ENCODE measurements at regions not wholly inside any gene's neighbourhood (a gene's known extent, or its start where the extent isn't known, plus 50 kb on each side); places are given as distances from the start of the nearest gene placed in this dataset.

DNA sequence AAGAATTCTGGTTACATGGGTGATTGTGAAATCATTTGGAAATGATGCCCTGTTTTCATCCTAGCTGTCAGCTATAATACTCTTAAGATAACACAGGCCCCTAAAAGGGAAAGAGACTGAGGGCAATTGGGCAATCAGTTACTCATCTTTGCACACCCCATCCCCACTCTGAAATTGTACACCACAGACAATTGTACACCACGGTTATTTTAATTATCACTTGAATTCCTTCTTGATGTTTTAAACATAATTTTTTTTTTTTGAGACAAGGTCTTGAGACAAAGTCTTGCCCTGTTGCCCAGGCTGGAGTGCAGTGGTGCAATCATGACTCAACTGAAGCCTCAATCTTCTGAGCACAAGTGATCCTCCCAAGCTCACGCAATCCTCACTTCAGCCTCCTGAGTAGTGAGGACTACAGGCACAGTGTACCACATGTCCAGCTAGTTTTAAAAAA, 862.4 kb upstream of the ACVR2A start:
- TF ChIP-seq ZNF274 (IDR thresholded peaks at IDR 0.05; ENCODE audit: low read depth, low read length) (no peak), POLR2AphosphoS5 (IDR thresholded peaks at IDR 0.05; ENCODE audit: low read depth, low read length) (no peak), RAD21 (IDR thresholded peaks at IDR 0.05; ENCODE audit: low read depth) (no peak), EZH2 (IDR thresholded peaks at IDR 0.05) (no peak)
- TF ChIP-seq, protein P1, sequence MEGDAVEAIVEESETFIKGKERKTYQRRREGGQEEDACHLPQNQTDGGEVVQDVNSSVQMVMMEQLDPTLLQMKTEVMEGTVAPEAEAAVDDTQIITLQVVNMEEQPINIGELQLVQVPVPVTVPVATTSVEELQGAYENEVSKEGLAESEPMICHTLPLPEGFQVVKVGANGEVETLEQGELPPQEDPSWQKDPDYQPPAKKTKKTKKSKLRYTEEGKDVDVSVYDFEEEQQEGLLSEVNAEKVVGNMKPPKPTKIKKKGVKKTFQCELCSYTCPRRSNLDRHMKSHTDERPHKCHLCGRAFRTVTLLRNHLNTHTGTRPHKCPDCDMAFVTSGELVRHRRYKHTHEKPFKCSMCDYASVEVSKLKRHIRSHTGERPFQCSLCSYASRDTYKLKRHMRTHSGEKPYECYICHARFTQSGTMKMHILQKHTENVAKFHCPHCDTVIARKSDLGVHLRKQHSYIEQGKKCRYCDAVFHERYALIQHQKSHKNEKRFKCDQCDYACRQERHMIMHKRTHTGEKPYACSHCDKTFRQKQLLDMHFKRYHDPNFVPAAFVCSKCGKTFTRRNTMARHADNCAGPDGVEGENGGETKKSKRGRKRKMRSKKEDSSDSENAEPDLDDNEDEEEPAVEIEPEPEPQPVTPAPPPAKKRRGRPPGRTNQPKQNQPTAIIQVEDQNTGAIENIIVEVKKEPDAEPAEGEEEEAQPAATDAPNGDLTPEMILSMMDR (IDR thresholded peaks at IDR 0.05 in 2 of 3, conservative IDR thresholded peaks at IDR 0.05 in 1 of 3; ENCODE audit: borderline replicate concordance in 1 of 3, insufficient read depth in 1 of 3, low read depth in 2 of 3, low read length in 2 of 3), result no peak
- TF ChIP-seq, protein P2, sequence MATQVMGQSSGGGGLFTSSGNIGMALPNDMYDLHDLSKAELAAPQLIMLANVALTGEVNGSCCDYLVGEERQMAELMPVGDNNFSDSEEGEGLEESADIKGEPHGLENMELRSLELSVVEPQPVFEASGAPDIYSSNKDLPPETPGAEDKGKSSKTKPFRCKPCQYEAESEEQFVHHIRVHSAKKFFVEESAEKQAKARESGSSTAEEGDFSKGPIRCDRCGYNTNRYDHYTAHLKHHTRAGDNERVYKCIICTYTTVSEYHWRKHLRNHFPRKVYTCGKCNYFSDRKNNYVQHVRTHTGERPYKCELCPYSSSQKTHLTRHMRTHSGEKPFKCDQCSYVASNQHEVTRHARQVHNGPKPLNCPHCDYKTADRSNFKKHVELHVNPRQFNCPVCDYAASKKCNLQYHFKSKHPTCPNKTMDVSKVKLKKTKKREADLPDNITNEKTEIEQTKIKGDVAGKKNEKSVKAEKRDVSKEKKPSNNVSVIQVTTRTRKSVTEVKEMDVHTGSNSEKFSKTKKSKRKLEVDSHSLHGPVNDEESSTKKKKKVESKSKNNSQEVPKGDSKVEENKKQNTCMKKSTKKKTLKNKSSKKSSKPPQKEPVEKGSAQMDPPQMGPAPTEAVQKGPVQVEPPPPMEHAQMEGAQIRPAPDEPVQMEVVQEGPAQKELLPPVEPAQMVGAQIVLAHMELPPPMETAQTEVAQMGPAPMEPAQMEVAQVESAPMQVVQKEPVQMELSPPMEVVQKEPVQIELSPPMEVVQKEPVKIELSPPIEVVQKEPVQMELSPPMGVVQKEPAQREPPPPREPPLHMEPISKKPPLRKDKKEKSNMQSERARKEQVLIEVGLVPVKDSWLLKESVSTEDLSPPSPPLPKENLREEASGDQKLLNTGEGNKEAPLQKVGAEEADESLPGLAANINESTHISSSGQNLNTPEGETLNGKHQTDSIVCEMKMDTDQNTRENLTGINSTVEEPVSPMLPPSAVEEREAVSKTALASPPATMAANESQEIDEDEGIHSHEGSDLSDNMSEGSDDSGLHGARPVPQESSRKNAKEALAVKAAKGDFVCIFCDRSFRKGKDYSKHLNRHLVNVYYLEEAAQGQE (IDR thresholded peaks at IDR 0.05; ENCODE audit: low read depth), result no peak
